DLD1 (cell line): ENCODE measurements at regions not wholly inside any gene's neighbourhood (a gene's known extent, or its start where the extent isn't known, plus 50 kb on each side); places are given as distances from the start of the nearest gene placed in this dataset.

ENCODE experiments used
- in situ Hi-C: cut with HindIII; loops from 2 replicates; pipeline ENCODE4 v1.10.0; 2017; ENCODE audit warnings: low sequenced_read_pairs

GRCh38 chr15:36484038-36484778, 95.2 kb upstream of the CDIN1 start:
- in situ Hi-C loops = no loop called here

- in situ Hi-C loops = no loop called here
Observed at GRCh38 chr15:36491912-36492311, 87.5 kb upstream of the CDIN1 start.

GRCh38 chr15:36495456-36495991, 83.9 kb upstream of the CDIN1 start:
- in situ Hi-C loops = no loop called here

- in situ Hi-C loops = no loop called here
Observed at GRCh38 chr15:36497901-36498300, 81.5 kb upstream of the CDIN1 start.

- in situ Hi-C loops = no loop called here
Observed at GRCh38 chr15:36498401-36498800, 81.0 kb upstream of the CDIN1 start.

- in situ Hi-C loops = no loop called here
Observed at GRCh38 chr15:36498916-36499315, 80.5 kb upstream of the CDIN1 start.

- in situ Hi-C loops = no loop called here
Observed at GRCh38 chr15:36499412-36500389, 79.7 kb upstream of the CDIN1 start.

- in situ Hi-C loops = no loop called here
Observed at GRCh38 chr15:36501063-36501678, 78.3 kb upstream of the CDIN1 start.

GRCh38 chr15:36502509-36502908, 76.9 kb upstream of the CDIN1 start:
- in situ Hi-C loops = no loop called here

- in situ Hi-C loops = no loop called here
Observed at GRCh38 chr15:36506733-36507356, 72.6 kb upstream of the CDIN1 start.

GRCh38 chr15:36507458-36507857, 72.0 kb upstream of the CDIN1 start:
- in situ Hi-C loops = no loop called here

GRCh38 chr15:36511594-36511993, 67.8 kb upstream of the CDIN1 start:
- in situ Hi-C loops = no loop called here

- in situ Hi-C loops = no loop called here
Observed at GRCh38 chr15:36517758-36518157, 61.7 kb upstream of the CDIN1 start.

GRCh38 chr15:36519067-36519466, 60.4 kb upstream of the CDIN1 start:
- in situ Hi-C loops = no loop called here

- in situ Hi-C loops = no loop called here
Observed at GRCh38 chr15:36525430-36525829, 54.0 kb upstream of the CDIN1 start.

- in situ Hi-C loops = no loop called here
Observed at GRCh38 chr15:36527235-36528162, 51.9 kb upstream of the CDIN1 start.

- in situ Hi-C loops = no loop called here
Observed at GRCh38 chr15:36529296-36530011, 50.0 kb upstream of the CDIN1 start.
